NB4 (cell line): ENCODE measurements at regions not wholly inside any gene's neighbourhood (a gene's known extent, or its start where the extent isn't known, plus 50 kb on each side); places are given as distances from the start of the nearest gene placed in this dataset.

ENCODE experiments used
- CTCF ChIP-seq: IDR thresholded peaks from one replicate; pipeline ENCODE4 v1.5.1; 2012; ENCODE audit warnings: low read depth, low read length
- MAX ChIP-seq: IDR thresholded peaks from 2 replicates; pipeline ENCODE4 v1.6.1; 2011; ENCODE audit warnings: low read depth, low read length
- MYC ChIP-seq: IDR thresholded peaks from 2 replicates; pipeline ENCODE4 v1.6.1; 2011; ENCODE audit warnings: low read depth, low read length
- POLR2A ChIP-seq: IDR thresholded peaks from 2 replicates; pipeline ENCODE4 v1.6.1; 2011; ENCODE audit warnings: mild to moderate bottlenecking; ENCODE audit not compliant: insufficient read length; ENCODE audit errors: extremely low read depth

GRCh38 chr18:29661924-29662323 lies 1380.6 kb downstream of the DSC3 start:
- no peak for TF ChIP-seq CTCF
- no peak for TF ChIP-seq POLR2A
- no peak for TF ChIP-seq MAX
- no peak for TF ChIP-seq MYC
